SH-SY5Y (cell line): ENCODE measurements at regions not wholly inside any gene's neighbourhood (a gene's known extent, or its start where the extent isn't known, plus 50 kb on each side); places are given as distances from the start of the nearest gene placed in this dataset.

Source experiments
- GATA2 ChIP-seq: IDR thresholded peaks from 2 replicates; pipeline ENCODE4 v1.6.1; 2011; ENCODE audit warnings: mild to moderate bottlenecking, low read depth, low read length
- GATA3 ChIP-seq: IDR thresholded peaks from 2 replicates; pipeline ENCODE4 v1.6.1; 2011; ENCODE audit warnings: low read depth, mild to moderate bottlenecking, low read length, moderate library complexity

GRCh38 chr4:156158747-156159146 is 205.1 kb upstream of the CTSO start:
- no peak for TF ChIP-seq GATA3
- TF ChIP-seq GATA2 = no peak

DNA sequence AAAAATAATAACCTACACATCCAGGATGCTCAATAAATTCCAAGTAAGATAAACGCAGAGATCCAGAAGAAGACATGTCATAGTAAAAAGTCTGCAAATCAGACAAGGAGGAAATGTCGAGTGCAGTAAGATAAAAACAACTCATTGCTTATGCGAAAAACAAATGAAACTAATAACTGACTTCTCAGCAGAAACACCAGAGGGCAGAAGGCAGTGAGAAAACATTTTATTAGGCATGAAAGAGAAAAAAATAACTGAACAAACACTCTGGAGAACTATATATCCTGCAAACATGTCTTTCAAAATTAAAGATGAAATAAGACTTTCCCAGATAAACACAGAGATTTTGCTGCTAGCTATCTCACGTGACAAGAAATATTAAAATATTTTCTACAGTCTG is 201.3 kb upstream of the CTSO start:
- TF ChIP-seq GATA2 (no peak), GATA3 (no peak)

- no peak for TF ChIP-seq GATA3
- TF ChIP-seq GATA2 = no peak
Observed at GRCh38 chr4:156146571-156146970, 192.9 kb upstream of the CTSO start.

- no peak for TF ChIP-seq GATA2
- TF ChIP-seq GATA3 = no peak
Observed at GRCh38 chr4:156144961-156145360, 191.3 kb upstream of the CTSO start.

- TF ChIP-seq GATA2 = no peak
- no peak for TF ChIP-seq GATA3
Observed at GRCh38 chr4:156138781-156139280, 185.2 kb upstream of the CTSO start.

DNA sequence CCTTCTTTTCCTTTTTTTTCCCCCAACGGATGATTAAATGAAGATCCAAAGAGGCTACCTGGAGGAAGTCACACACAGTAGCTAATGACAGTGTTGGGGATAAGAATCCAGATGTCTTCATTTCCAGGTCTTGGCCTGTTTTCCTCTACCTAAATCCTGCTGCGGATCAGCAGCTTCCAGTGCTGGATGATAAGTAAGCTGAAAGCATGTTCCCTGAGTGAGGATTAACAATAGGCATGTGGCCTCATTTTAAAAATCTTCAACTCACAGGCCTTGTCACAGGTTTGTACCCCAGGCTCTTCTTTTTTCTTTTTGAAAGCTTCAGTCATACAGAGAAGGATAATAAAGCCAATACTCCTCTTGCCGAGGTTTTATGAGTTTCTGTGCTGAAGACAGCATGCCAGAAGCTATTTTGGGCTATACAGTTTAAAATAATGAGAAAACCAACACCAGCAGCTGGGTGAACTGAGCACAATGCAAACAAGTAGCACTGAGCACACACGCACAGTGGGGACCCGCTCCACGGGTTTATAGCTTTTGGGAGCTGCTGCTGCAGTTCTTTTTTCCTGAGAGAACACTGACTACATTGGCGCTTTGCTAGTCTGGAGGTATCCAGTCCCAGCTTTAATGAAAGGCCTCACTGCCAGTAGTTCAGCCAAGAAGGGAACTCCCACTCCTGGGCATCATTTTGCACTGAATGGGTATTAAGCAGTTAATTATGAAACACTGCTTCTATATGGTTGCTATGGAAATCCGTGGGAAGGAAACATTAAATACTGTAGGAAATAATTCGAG is 184.2 kb upstream of the CTSO start:
- no peak for TF ChIP-seq GATA2
- TF ChIP-seq GATA3 = no peak

GRCh38 chr4:156132196-156132595 is 178.5 kb upstream of the CTSO start:
- TF ChIP-seq GATA3 (no peak), GATA2 (no peak)

- TF ChIP-seq GATA3 = no peak
Observed at GRCh38 chr4:156128616-156129015, 174.9 kb upstream of the CTSO start.

DNA sequence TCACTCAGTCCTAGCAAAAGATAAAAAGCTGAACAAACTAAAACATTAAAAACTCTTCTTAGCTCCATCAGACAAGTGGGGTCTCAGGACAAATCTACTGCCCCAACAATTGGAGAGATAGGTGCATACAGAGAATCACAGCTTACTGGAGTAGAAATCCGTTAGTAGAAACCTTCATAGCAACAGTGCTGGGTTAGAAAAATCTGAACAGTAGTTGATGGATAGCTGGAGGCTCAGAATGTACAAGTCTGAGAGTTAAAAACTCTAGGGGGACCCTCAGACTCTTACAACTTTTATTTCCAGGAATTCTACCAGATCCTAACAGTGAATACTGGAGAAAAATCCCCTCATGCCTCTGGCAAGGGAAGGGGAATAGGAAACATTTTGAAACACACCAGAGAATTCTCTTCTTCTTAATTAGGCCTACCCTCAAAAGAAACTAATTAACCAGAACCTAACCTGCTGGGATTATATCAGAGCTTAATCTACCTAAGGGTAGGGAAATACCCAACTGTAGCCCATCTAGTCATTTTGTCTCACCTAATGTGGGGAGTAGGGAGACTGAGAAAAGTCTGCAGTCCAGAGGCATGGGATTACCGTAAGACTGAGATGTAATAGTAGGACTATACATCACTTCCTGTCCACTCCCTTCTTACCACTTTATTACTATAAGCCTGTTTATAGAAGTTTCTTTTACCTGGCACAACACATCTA is 165.0 kb upstream of the CTSO start:
- TF ChIP-seq GATA3 = no peak
- no peak for TF ChIP-seq GATA2

GRCh38 chr4:156117743-156118142 is 164.1 kb upstream of the CTSO start:
- TF ChIP-seq GATA3 = no peak
- no peak for TF ChIP-seq GATA2

GRCh38 chr4:156116991-156117390 is 163.3 kb upstream of the CTSO start:
- no peak for TF ChIP-seq GATA3
- TF ChIP-seq GATA2 = no peak

GRCh38 chr4:156113138-156113765 is 159.6 kb upstream of the CTSO start:
- no peak for TF ChIP-seq GATA2
- TF ChIP-seq GATA3 = no peak

- TF ChIP-seq GATA3 (no peak), GATA2 (no peak)
Observed at GRCh38 chr4:156111686-156112085, 158.0 kb upstream of the CTSO start.
